ENCODE measurements at regions not wholly inside any gene's neighbourhood (a gene's known extent, or its start where the extent isn't known, plus 50 kb on each side); places are given as distances from the start of the nearest gene placed in this dataset.

- DNase-seq, result no peak
Measured at GRCh38 chr7:63008366-63008765, 990.3 kb upstream of the ZNF722 start.

DNA sequence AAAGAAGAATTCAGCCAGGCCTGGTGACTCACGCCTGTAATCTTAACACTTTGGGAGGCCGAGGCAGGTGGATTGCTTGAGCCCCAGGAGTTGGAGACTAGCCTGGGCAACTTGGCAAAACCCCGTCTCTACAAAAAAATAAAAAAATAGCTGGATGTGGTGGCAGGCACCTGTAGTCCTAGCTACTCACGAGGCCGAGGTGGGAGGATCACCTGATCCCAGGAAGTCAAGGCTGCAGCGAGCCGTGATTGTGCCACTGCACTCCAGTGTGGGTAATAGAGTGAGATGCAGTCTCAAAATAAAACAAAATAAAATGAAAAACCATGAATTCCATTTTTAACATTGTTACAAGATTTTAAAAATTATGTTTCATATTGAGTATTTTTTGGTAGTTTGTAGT lies 988.9 kb upstream of the ZNF722 start:
- no peak for DNase-seq

DNA sequence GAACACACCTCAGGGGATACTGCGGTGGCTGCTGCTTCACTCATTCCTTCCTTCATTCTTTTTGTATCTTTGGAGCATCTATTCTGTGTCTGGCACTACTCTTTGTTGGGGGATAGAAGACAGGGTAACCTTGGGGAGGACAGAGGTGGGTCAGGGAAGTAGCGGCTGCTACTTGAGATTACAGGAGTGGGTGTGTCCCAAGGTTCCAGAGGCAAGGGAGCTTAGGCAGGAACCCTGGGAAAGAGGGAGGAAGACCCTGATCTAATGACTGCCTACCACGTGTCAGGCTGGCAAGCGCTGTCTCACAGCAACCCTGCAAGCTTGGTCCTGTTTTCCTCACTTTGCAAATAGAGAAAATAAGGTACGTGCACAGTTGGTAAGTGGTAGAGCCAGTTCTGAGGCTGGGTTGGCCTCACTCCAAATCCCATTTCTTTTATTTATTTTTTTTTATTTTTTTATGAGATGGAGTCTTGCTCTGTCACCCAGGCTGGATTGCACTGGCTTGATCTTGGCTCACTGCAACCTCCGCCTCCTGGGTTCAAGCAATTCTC lies 985.9 kb upstream of the ZNF722 start:
- DNase-seq, result no peak

GRCh38 chr7:63014792-63015191 lies 983.9 kb upstream of the ZNF722 start:
- DNase-seq, result no peak

DNA sequence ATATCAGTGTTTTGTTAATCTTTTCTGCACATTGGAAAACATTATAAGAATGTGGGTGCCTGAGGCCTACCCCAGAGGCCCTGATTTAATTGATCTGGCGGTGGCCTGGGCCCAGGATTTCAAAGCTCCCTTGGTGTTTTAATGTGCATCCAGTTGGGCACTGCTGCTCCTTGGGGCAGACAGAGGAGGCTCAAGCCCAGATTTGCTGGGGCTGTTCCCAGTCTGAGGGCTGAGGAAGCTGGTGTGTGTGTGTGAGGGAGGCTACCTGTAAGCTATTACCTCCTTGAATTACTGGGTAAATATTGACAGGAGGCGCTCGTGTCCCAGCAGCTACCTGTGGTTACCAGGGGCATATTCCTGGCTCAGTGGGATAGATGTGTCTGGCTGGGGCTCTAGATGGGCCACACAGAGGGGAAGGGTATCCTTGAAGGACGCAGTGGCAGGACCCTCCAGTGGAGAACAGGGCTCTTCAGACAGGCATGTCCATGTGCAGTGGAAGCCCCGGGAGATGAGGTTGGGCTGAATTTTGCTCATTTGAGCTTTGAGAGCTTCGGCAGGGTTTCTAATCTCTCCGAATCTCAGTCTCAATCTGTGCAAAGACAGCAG lies 975.4 kb upstream of the ZNF722 start:
- DNase-seq, result no peak

GRCh38 chr7:63024446-63024845 lies 974.2 kb upstream of the ZNF722 start:
- no peak for DNase-seq

GRCh38 chr7:63025815-63026214 lies 972.8 kb upstream of the ZNF722 start:
- DNase-seq, result no peak

- DNase-seq, result no peak
Measured at GRCh38 chr7:63027075-63027474, 971.6 kb upstream of the ZNF722 start.

DNA sequence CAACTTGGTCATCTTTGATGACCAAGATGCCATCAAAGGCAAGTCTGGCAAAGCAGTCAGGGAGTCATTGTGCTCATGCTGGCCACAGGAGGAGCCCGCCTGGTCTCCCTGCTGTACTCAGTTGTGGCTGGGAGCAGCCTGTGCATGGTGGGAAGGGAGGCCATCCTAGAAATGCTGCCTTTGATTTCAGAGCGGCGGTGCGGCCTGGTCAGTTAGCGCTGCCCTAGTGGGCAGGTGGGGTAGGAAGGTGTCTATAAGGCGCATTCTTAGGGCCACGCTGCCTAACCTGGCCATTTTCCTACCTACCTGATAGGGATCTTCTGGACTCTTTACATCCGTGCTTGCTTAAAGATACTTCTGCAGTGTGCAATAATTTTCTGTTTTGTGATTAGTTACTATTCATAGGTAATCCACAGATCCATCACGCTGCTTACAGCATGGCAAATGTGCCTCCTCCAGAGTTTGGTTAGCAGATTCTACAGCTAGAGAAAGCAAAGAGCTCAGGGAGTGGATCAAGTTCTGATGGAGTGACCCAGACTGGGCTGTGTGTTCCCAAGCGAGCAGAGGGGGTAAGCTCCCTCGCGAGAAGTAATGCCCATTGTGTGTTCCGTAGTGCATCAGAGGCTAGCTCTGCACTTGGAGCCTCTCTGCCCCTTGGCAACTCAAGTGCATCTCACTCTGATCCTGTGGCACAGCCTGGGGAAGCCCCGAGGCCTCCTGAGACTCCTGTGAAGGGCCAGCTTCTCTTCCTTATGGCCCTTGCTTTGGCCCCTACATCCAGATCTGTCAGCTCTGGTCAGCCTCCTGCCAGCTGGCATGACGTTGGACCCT lies 970.1 kb upstream of the ZNF722 start:
- no peak for DNase-seq

DNA sequence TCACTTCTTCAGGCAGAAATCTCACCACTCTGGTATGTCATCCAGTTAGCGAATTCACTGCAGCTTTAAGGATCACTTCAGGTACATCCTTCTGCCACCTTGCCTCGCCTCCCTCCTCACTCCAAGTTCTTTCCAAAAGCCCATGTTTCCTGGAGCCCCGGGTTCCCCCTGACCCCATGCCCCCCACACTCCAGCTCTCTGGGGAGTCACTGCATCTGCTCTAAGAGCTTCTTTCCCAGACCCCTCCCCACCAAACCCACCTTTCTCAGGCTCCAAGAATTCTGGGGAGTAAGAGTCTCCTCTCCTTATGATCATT lies 969.5 kb upstream of the ZNF722 start:
- DNase-seq, result no peak

- DNase-seq, result no peak
Measured at GRCh38 chr7:63030061-63030460, 968.6 kb upstream of the ZNF722 start.

- no peak for DNase-seq
Measured at GRCh38 chr7:63031838-63032436, 966.7 kb upstream of the ZNF722 start.

DNA sequence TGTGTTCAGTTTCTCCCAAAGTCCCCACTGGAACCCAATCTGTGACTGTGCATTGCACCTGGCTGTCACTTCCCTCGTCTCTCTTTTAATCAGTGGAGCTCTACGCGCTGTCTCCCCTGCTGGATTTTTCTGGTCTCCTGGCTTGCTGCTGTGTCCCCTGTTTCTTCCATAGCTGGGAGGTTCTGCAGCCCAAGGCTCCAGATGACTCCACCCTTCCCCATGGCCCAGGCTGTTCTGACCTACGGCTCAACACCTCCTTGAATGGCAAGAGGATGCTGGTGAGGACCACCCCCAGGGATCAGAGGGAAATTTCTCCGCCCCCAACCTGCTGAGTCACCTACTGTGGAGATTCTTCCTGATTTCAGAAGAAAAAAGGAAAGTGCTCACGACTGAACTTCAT lies 961.4 kb upstream of the ZNF722 start:
- no peak for DNase-seq

DNA sequence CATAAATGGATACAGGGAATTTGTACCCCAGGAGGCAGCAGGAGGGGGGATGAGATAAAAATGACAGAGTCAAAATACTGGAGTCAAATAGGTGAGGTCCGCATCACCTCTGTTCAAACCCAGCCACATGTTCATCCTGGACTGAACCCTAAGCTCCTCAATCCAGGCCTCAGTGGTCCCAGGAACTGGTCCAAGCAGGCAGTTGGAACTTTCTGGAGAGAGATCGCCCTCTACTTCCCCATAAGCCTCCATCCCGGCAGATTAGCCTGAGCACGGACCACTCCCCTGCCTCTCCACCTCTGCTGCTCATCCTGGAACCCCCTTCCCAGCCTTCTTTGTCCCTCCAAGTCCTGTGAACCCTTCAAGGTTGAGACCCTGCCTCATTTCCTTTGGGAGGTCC lies 959.7 kb upstream of the ZNF722 start:
- no peak for DNase-seq

- DNase-seq, result no peak
Measured at GRCh38 chr7:63039882-63040281, 958.8 kb upstream of the ZNF722 start.

DNA sequence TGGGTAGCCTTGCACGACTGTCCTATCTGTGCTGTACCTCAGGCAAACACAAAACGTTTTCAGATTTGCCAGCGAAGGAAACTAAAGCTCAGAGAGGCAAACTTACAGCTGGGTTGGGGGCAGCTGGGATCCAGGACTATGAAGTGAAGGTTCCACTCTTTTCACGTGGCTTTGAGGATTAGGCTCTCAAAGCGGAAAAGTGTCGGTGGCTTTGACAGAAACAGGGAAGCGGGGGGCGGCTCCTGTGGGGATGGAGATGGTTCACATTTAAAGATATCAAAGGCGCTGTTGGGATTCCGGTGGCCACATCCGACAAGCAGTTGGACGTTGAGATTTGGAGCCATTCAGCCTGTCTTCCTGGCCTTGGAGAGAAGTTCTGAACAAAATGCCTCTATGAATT lies 958.3 kb upstream of the ZNF722 start:
- no peak for DNase-seq

- DNase-seq, result no peak
Measured at GRCh38 chr7:63040966-63041610, 957.6 kb upstream of the ZNF722 start.

DNA sequence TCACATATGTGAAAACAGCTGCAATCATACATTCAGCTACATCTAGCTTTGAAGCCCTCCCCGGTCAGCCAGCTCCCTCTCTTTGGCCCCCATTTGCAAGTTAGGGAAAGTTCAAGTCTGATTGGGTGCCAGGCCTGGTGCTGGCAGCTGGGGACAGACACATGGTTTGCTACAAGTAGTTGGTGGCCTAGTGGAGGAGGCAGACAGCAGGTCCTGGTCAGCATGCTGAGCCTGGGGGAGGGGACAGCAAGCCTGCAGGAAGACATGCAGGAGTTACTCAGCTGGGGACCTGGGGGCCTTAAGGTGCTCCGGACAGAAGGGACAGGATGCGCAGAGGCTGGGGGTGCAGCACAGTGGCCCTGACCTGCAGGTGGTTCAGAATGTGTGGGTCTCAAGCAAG lies 956.9 kb upstream of the ZNF722 start:
- DNase-seq, result no peak

DNA sequence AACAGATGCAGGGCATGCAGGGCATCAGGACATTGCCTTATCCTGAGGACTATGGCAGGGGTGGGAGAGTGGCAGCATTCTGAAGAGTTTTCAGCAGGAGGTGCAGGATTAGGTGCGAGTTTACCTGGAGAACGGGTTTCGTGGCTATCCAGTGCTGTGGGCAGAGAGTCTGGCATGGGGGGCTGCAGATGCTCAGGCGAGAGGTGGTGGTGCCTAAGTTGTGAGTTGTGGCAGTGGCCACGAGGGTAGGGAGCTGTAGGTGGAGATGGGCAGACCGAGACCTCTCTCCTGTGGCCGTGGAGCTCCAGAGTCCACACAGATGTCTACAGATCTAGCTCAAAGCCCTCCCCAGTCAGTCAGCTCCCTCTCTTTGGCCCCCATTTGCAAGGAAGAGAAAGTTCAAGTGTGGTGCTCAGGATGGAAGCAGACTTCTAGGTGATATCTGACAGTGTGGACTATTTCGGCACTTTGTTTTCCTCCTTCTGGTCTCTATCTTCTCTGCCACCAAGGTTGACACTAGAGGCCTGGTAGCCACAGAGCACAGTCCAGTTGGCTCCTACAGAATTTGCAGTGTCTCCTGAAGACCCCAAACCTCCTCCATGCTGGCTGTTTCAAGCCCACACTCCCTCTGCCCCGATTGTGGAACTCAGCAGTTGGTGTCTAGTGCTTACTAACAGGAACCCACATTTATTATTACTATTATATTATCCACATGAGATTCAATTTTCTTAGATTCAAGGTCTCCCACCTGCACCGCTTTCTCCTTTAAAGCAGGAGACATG lies 955.7 kb upstream of the ZNF722 start:
- no peak for DNase-seq

GRCh38 chr7:63043657-63044543 lies 954.7 kb upstream of the ZNF722 start:
- DNase-seq, result no peak

GRCh38 chr7:63044721-63045120 lies 953.9 kb upstream of the ZNF722 start:
- no peak for DNase-seq

- no peak for DNase-seq
Measured at GRCh38 chr7:63045575-63045974, 953.1 kb upstream of the ZNF722 start.
